ENCODE measurements at regions not wholly inside any gene's neighbourhood (a gene's known extent, or its start where the extent isn't known, plus 50 kb on each side); places are given as distances from the start of the nearest gene placed in this dataset.

- no peak for TF ChIP-seq ZBTB33 (IDR thresholded peaks at IDR 0.05)
- TF ChIP-seq ZNF592 (IDR thresholded peaks at IDR 0.05) = no peak
- TF ChIP-seq RCOR1 (conservative IDR thresholded peaks at IDR 0.05; ENCODE audit: low read depth, low read length) = no peak
- TF ChIP-seq FOXK2 (IDR thresholded peaks at IDR 0.05) = no peak
- no peak for TF ChIP-seq POLR2AphosphoS5 (IDR thresholded peaks at IDR 0.05; ENCODE audit: low read length)
These were observed 169.1 kb upstream of the CLINT1 start (continued) for GRCh38 chr5:158027806-158028775.
